ENCODE measurements at regions not wholly inside any gene's neighbourhood (a gene's known extent, or its start where the extent isn't known, plus 50 kb on each side); places are given as distances from the start of the nearest gene placed in this dataset.
"Not testable (repeated sequence)": the region's sequence is repeated elsewhere in the genome, so short reads cannot be mapped to it uniquely, and the experiment has no call there.

GRCh38 chr2:37759989-37760388 lies 88.5 kb upstream of the CDC42EP3 start:
- not testable (repeated sequence) for DNase-seq

GRCh38 chr2:37760471-37760870 lies 89.0 kb upstream of the CDC42EP3 start:
- no peak for DNase-seq

GRCh38 chr2:37762281-37762680 lies 90.8 kb upstream of the CDC42EP3 start:
- DNase-seq, result peak; percentile 67

GRCh38 chr2:37764739-37765138 lies 93.3 kb upstream of the CDC42EP3 start:
- no peak for DNase-seq

- DNase-seq, result no peak
These were observed 94.7 kb upstream of the CDC42EP3 start for GRCh38 chr2:37766106-37766505.

GRCh38 chr2:37767046-37767445 lies 95.6 kb upstream of the CDC42EP3 start:
- no peak for DNase-seq

- peak; percentile 14 for DNase-seq
These were observed 96.8 kb upstream of the CDC42EP3 start for GRCh38 chr2:37767959-37768925.

GRCh38 chr2:37769551-37769950 lies 98.1 kb upstream of the CDC42EP3 start:
- DNase-seq, result no peak

- DNase-seq, result no peak
These were observed 99.4 kb upstream of the CDC42EP3 start for GRCh38 chr2:37770797-37771196.

- no peak for DNase-seq
These were observed 100.2 kb upstream of the CDC42EP3 start for GRCh38 chr2:37771600-37772088.

GRCh38 chr2:37773371-37774130 lies 102.1 kb upstream of the CDC42EP3 start:
- DNase-seq, result no peak

- not testable (repeated sequence) for DNase-seq
These were observed 102.9 kb upstream of the CDC42EP3 start for GRCh38 chr2:37774171-37774944.

- DNase-seq, result no peak
These were observed 103.8 kb upstream of the CDC42EP3 start for GRCh38 chr2:37774976-37775907.

- no peak for DNase-seq
These were observed 104.4 kb upstream of the CDC42EP3 start for GRCh38 chr2:37775908-37776250.

GRCh38 chr2:37776487-37776886 lies 105.0 kb upstream of the CDC42EP3 start:
- no peak for DNase-seq

- no peak for DNase-seq
These were observed 107.7 kb upstream of the CDC42EP3 start for GRCh38 chr2:37779139-37779538.

- no peak for DNase-seq
These were observed 108.4 kb upstream of the CDC42EP3 start for GRCh38 chr2:37779611-37780386.

GRCh38 chr2:37780387-37780676 lies 108.9 kb upstream of the CDC42EP3 start:
- no peak for DNase-seq

- peak; percentile 16 for DNase-seq
These were observed 109.6 kb upstream of the CDC42EP3 start for GRCh38 chr2:37781028-37781427.

GRCh38 chr2:37782155-37782673 lies 110.8 kb upstream of the CDC42EP3 start:
- DNase-seq, result no peak
